NCI-H2107 (cell line): ENCODE measurements at regions not wholly inside any gene's neighbourhood (a gene's known extent, or its start where the extent isn't known, plus 50 kb on each side); places are given as distances from the start of the nearest gene placed in this dataset.
"Not testable (repeated sequence)": the region's sequence is repeated elsewhere in the genome, so short reads cannot be mapped to it uniquely, and the experiment has no call there.

Experiments used
- DNase-seq: peaks from one replicate; lab custom pipeline; 2025; lab: John Stamatoyannopoulos, UW

DNA sequence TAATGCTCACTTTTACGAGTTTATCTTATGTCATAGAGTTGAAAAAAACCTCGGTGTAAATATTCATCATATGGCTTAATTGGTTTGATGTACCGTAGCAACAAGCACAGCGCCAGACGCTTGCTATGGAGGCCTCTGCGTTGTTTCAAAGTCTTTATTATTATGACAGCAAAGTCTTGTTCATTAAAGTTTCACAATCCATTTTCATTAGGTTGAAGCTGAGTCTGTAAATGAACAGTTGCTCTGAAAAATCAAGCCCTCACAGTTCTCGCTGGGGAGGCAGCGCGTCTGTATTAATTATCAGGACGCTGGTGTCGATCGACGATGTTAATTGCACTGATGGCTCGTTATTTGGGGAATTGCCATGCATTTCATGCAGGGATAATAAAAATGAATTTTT, 185.6 kb downstream of the INSC start:
- no peak for DNase-seq

DNA sequence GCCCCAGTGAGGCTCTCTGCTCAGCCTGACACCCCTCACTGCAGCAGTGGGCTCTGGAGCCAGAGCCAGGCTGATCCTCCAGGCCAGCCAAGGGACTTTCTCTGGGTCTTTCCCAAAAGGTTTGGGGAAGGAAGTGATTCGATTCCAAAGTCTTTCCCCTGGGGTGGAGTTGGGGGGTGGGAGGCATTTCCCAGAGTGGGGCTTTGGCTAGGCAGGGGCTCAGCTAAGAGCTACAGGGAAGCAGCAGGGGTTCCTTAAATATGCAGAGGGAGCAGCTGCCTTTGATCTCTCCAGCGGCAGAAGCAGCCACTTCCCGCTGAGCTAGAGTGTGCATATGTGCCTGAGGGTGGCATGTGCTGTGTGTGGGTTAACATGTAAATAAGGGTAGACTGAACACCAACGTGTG, 192.9 kb downstream of the INSC start:
- DNase-seq: no peak

DNA sequence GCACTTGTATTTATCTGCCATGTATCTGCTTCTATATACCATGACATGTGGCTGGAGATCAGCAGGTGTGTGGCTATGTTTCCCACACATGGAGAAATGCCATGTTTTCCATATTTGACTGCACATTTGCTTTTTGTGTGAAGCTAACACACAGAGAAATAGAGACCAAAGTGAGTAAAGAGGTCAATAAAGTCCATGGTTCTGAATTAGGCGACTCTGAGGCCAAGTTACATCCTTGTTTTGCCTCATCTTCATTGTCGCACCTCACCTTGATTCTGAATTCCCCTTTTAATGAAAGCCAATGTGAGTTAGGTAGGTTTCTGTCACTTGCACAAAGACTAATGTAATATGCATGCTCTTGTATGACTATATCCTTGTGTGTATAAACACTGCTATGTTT, 194.1 kb downstream of the INSC start:
- no peak for DNase-seq

DNA sequence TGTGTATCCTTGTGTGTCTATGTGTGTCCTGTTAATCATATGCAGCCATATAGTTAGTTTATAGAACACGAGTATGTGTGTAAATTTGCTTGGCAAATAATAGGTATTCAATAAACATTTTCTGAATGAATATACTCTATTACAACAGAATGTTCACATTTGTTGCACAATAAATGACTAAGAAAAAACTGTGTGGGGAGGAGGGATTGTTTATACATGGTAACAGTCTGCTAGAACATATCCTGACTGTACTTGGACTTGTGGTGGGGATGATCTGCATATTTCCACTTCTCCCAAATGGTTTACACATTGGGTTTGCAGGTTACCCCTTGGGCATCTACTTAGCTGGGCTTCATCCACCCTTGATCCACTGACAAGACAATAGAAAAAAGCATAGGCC, 194.6 kb downstream of the INSC start:
- no peak for DNase-seq

DNA sequence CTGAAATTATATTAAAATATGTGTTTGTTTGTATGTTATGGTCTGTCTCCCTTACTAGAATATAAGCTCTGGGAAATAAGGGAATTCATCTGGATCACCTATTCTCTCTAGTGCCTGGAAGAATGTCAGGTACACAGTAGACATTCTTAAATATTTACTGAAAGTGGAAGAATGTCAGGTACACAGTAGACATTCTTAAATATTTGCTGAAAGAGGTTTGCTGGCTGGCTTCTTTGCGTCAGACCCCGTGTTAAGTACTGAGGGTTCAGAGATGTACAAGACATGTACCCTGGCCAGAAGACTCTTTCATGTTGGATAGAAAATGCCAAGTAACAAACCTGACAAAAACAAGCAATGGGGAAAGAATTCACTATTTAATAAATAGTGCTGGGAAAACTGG, 199.1 kb downstream of the INSC start:
- DNase-seq: no peak

DNA sequence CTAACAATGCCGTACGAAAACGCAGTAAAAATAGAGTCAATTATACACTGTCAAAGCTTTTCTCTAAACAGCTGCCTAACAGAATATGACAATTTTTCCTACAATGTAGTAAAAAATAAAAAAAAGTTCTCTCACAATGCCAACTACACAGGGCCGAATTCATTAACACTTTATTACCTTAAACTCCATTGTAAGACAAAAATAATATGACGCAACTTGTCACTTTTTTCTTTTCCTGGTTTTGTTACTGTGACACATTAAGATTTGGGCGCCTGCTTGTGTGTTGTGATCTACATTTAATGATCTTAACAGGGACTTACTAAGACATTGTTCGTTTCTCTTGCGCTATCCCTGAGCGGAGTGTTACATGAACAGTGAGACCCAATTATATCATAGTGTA, 204.1 kb downstream of the INSC start:
- DNase-seq: no peak

DNA sequence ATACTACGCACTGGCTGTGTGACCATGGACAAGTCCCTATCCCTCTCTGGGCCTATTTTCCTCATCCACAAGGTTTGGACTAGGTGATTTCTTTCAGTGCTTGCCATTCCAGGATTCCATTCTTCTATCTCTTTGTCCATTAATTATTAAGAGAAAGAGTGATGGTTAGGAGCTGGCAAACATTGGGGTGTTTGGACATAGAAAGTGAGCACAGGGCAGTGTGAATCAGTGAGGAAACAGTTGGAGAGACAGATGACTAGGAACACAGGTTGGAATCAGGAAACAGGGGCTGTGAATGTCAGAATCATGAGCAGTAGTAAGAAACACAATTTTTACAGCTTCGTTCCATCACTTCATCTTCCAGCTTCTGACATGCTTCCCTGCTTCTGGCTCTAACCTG, 211.8 kb downstream of the INSC start:
- DNase-seq: no peak

DNA sequence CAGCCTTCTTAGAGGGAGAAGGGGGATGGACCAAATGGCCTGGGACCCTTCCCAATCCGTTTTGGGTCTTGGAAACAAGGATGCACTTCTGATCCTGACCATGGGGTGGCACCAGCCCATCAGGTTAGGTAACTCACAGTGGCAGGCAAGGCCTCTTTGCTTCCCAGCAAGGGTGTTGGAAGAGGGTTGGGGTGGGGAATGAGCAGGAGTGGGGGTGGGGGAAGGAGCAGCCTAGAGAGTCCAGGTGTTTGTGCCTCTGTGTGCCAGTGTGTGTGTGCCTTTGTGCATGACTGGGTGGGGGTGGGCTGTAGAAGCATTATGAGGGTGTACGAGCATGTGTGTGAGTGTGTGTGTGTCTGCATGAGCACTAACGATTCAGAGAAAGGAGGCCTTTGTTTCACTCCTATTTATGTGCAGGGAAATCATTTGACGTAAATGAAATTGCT, 213.1 kb downstream of the INSC start:
- DNase-seq: peak; percentile 45

DNA sequence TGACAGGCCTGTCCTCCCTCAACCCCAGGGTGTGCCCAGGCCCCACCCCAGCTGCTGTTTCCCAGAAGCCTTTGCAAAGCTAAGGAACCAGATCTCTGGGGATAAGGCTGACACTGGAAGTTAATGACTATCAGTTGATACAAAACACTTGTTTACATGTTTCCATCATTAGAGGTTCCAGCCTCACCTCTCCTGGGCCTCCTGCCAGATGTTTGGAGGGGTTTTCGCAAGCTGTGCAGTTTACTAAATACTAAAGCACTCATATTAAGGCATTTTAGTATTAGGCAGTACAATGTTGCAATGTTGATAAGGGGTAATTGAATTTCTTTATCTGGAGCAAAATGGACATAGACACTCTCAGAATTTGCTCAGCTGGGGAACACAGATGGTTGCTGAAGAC, 218.7 kb downstream of the INSC start:
- no peak for DNase-seq

DNA sequence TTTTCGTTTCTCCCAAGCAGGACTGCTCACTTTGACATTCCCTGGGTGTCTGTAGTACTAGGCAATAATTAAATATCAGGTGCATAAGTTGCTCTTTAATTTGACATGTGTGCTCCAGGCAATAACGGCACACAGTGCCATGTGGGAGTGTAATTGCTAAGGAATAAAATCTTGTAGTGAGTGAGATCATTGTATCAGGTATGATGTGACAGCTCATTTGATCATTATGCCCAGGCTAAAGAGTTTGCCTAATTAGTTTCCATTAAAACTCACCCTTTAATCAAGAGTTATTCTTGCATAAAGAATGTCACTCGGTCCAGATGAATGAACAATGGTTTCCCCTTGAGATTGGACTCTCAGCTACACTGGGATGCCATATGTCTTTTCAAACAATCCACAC, 220.0 kb downstream of the INSC start:
- DNase-seq: no peak

DNA sequence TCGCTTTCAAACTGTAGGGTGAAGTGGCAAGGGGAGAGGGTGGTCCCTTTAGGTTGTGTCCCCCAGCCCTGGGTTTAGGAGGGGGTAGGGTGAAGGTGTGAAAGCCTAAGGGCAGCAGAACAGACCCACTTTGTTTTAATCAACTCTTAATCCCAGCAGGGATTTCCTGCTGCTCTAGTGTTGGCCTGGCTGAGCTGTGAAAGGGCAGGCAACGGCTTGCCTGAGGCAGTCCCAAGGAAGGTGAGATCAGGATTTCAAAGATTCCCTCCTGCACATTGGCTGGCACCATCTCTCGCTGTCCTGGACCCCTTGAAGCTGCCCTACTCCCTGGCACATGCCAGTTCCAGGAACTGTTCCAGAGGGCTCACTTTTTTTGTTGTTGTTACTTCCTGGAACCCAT, 221.3 kb downstream of the INSC start:
- DNase-seq: no peak

DNA sequence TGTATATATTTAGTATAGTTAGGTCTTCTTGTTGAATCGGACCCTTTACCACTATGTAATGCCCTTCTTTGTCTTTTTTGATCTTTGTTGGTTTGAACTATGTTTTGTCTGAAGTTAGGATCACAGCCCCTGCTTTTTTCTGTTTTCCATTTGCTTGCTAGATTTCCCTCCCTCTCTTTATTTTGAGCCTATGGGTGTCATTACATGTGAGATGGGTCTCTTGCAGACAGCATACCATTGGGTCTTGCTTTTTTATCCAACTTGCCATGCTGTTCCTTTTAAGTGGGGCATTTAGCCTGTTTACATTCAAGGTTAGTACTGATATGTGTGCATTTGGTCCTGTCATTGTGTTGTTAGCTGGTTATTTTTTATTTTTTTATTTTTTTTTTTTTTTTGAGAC, 224.6 kb downstream of the INSC start:
- no peak for DNase-seq

DNA sequence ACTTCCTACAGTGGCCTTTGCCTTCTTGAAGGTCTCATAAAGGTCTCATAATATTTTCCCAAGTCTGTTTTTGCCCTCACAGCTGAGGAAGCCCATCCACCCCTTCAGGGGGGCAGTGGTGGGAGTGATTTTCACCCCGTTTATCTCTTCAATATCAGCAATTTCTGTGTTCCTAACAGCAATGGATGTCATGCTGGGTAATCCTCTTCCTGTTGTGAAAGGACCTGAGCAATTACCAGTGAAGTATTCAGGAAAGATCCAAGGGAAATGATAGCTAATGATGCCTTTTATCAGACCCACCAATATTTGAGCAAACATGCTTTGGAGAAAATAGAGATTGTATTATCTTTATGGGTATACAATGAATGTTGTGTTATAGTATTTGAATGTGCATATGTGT, 226.9 kb downstream of the INSC start:
- no peak for DNase-seq

DNA sequence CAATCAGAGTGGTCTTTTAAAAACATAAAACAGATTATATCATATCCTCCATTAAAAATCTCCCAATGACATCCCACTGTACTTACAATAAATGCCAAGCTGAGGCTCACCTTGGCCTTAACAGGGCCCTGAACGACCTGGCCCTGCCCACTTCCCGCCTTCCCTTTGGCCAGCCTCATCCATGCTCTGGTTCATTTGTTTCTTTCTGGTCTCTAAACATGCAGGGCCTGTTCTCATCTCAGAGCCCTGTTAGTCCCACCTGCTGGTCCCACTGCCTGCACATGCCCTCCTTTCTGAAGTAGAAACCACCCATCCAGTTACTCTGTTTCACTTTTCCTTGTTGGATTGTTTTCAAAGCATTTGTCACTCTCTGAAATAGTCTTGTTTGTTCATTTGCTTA, 227.4 kb downstream of the INSC start:
- DNase-seq: no peak

DNA sequence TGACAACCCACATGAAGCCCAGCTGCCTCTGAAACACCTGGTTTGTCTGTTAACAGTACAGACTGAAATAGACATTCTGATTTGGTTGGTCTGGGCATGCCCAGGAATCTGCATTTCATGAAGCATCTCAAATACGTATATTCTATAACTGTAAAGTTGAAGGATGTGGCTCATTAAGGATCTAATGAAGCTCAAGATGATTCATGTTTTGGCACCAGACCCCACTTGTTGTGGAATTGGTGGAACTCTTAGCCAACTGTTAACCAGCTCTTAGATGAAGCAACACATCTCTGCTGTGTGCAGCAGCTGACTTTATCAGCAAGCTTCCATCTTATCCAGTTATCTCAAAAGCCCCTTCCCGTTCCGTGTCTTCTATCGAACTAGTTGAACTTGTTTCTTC, 232.2 kb downstream of the INSC start:
- DNase-seq: no peak

DNA sequence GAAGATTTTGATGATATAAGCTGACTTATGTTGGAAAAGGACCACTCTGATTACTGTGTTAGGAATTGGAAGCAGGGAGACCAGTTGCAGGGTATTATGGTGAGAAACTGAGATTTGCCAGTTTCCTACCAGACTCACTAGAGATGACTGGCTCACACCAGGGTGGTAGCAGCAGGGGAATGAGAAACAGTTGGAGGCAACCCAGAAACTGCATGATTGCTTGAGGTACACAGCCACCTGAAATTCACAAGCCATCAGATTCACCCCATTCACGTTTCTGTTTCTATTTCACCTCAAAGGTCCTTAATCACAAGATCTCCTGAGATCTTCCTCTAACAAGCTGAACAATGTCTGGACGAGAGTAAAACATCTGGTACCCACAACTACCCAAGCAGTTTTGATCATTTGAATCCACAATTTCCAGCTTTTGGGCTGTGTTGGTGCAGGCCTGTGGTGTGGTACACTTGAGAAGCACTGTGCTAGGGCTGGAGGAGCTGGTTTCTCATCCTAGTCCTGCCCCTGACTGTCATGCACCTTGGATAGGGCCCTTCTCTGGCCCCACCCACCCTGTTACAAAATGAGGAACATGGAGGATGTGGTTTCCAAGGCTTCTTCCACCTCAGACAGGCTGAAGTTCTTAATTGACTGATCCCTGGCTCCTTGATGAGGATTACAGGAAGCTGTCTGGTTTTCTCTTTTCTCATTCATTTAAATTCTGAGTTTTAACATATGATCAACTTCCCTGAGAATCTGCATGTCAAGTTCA, 233.4 kb downstream of the INSC start:
- DNase-seq: no peak

DNA sequence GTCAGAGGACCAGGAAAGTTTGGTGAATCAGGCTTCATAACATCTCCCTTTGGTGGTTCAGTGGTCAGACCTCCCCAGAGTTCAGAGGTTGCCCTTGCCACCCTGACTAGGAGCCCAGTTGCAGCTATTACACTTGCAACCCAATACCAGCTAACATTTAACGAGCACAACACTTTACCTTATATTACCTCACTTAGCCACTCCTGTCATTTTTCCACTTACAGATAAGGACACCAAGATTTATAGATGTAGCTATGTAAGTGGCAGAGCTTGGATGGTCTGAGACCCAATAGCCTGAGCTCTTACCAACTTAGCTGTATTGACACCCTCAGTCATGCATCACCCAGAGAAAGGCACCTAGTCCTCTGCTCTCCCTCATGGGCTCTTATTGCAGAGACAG, 234.7 kb downstream of the INSC start:
- DNase-seq: no peak

DNA sequence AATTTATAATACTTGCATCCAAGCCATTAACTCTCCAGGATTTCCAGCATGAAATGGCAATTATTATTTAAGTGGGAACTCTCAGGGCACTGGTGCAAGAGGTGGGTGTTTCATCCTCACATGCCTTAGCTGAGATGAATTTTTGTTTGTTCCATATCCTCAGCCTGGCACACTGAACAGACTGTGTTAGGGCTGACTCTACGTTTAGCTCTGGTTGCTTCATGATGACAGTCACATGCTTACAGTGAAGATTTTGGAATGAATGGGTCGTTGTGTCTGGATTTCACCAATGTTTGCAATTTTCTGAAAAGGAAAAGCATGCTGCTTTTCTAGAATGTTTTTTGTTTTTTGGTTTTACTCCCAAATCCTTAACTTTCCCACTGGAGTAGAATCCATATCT, 246.6 kb downstream of the INSC start:
- DNase-seq: no peak

DNA sequence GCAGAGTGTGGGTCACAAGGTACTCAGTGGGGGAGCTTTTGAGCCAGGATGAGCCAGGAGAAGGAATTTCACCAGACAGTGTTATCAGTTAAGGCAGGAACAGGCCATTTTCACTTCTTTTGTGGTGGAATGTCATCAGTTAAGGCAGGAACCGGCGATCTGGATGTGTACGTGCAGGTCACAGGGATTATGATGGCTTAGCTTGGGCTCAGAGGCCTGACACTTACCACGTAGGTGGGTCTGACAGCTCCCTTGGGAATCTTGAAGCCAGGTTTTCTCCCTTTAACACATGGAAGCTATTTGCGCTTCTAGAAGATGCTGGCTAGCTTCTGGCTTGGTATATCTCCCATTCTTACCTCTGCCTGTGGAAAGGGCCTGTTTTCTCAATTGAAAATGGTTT, 250.6 kb downstream of the INSC start:
- DNase-seq: not testable (repeated sequence)

DNA sequence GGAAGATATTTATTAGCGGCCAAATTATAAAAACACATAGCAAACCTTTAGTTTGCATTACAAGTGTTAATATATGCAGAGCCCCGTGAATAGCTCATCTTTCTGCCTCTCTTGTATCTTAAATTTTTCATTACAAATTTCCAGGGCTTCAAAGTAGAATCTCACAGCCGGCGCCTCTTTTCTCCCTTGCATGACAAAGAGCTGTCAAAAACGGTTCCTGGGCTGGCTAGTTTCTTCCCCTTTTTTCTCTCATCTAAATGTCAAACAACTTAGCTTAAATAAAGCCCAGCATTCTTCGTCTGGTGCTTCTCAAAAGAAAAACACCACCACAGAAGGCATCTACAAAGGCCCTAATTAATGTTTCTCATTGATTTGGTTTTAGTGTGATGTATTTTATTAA, 253.0 kb downstream of the INSC start:
- DNase-seq: no peak

DNA sequence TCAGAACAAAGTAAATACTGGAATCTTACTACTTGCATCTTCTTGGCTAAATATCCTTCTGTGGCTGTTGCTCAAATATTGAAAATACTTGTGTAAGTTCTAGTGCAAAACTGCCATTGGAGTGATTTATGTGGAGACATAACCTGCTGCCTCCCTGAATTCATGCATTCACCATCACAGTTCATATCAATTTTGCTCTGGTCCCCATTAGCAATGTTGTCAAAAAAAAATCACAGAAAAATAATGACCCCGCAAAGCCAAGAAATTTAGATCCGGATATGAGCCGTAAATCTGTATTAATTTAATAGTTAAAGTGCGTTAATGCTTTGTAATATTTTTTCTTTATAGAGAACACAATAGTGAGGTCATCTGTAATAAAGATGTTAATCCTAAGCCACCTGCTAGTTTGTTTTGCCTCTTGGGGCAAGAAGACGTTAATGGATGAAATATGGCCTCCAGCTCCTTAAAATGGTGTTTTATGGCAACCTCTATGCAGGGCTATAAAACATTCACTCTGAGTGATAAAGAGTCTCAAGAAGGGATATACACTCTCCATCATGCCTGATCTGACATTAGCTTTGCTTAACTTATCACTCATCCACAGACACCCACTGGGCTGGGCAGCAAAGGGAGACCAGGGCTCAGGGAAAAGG, 255.9 kb downstream of the INSC start:
- DNase-seq: no peak

DNA sequence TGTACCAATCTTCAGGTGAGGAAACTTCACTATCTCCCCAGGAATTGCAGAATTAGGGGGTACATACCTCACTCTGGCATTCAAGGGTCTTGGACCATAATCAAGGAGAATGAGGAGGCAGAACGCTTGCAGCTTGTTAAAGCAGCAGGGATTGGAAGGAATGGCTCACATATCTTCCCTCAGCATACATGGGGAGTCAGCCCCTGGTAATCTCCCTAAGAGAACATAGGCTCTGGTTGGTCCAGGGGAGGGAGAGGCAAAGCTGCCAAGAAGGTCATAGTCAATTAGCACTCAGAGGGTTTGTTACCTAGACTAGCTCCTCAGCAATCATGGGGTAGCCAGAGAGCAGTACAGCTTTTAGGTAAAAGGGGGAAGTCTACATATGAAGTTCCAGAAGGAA, 256.8 kb downstream of the INSC start:
- DNase-seq: no peak

DNA sequence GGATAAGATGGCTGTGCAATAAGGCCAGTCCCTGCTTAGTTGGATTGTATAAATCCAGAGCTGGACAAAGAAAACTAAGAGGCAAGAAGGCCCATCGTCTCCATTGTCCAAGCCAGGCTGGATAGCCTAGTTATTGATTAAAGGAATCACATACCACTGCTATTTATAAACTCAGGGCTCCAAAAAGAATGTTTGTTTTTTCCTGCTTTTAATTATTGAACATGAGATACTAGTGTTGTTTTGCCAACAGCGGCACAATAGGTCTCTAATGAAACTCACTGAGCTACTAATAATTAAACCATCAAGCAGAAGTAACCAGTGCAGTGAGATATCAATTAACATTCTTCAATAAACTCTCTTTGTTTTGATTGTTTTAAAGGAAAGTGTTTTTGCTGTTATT, 259.7 kb downstream of the INSC start:
- DNase-seq: no peak

DNA sequence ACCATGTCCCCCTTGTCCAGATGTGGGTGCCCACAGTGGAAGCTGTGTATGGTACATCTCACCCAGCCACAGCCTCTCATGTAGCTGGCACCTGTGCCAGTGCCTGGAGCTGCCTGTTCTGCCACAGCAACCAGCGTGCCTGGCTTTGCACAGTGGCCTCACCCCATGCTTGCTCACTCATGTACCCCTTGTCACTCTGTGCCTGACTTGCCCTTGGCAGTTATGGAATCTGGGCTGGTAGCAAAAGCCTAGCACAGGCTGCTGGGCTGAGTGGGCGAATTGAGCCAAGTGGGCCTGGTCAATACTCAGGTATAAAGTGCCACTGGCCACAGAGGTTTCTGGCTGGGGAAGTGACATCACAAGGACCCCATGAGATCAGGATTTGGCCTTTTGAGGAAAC, 264.2 kb downstream of the INSC start:
- no peak for DNase-seq
